HepG2 (cell line): ENCODE measurements at regions not wholly inside any gene's neighbourhood (a gene's known extent, or its start where the extent isn't known, plus 50 kb on each side); places are given as distances from the start of the nearest gene placed in this dataset.
A peak's percentile ranks its signal among the peaks of the same experiment; 100 is the strongest.

ENCODE experiments used
- AFF4 ChIP-seq: sonication (generic); formaldehyde crosslinking; IDR thresholded peaks from 2 replicates; pipeline ENCODE4 v1.4.0; 2020; ENCODE audit warnings: missing genetic modification reagents
- ELK4 ChIP-seq: sonication (generic); formaldehyde crosslinking; IDR thresholded peaks from 2 replicates; pipeline ENCODE4 v1.9.0; 2021; ENCODE audit warnings: missing genetic modification reagents, borderline replicate concordance
- FOXO4 ChIP-seq: sonication (generic); formaldehyde crosslinking; conservative IDR thresholded peaks from 2 replicates; pipeline ENCODE4 v1.8.1; 2023; ENCODE audit warnings: missing genetic modification reagents
- GRHL1 ChIP-seq: sonication (generic); formaldehyde crosslinking; conservative IDR thresholded peaks from 2 replicates; pipeline ENCODE4 v1.8.0; 2022; ENCODE audit warnings: missing genetic modification reagents
- MIXL1 ChIP-seq: IDR thresholded peaks from 2 replicates; pipeline ENCODE4 v1.6.1; 2016
- RNF2 ChIP-seq: fragments of 450-650 bp; conservative IDR thresholded peaks from 2 replicates; pipeline ENCODE4 v1.6.1; 2016; ENCODE audit warnings: low read depth
- SYNCRIP ChIP-seq: fragments of 200-400 bp; formaldehyde crosslinking; IDR thresholded peaks from 2 replicates; pipeline ENCODE4 v1.6.1; 2018; ENCODE audit warnings: mild to moderate bottlenecking, low read depth, low read length; ENCODE audit not compliant: insufficient read depth
- ZFP36L2 ChIP-seq: sonication (generic); formaldehyde crosslinking; IDR thresholded peaks from 2 replicates; pipeline ENCODE4 v1.4.0; 2020; ENCODE audit warnings: missing genetic modification reagents
- ZNF180 ChIP-seq: sonication (generic); formaldehyde crosslinking; IDR thresholded peaks from 2 replicates; pipeline ENCODE4 v1.4.0; 2020; ENCODE audit warnings: low read depth, missing genetic modification reagents, borderline replicate concordance
- ZNF280B ChIP-seq: sonication (generic); formaldehyde crosslinking; IDR thresholded peaks from 2 replicates; pipeline ENCODE4 v1.5.0; 2020; ENCODE audit warnings: missing genetic modification reagents, mild to moderate bottlenecking, borderline replicate concordance
- ZNF3 ChIP-seq: IDR thresholded peaks from 2 replicates; pipeline ENCODE4 v1.7.0; 2017; ENCODE audit warnings: inconsistent platforms
- ZNF552 ChIP-seq: sonication (generic); formaldehyde crosslinking; IDR thresholded peaks from 2 replicates; pipeline ENCODE4 v1.9.0; 2022; ENCODE audit warnings: missing genetic modification reagents, mild to moderate bottlenecking, borderline replicate concordance
- ZNF772 ChIP-seq: sonication (generic); formaldehyde crosslinking; IDR thresholded peaks from 2 replicates; pipeline ENCODE4 v1.5.0; 2020; ENCODE audit warnings: mild to moderate bottlenecking, missing genetic modification reagents
- ZNF780A ChIP-seq: sonication (generic); formaldehyde crosslinking; IDR thresholded peaks from 2 replicates; pipeline ENCODE4 v1.8.0; 2022; ENCODE audit warnings: mild to moderate bottlenecking, missing genetic modification reagents, moderate library complexity
- TF ChIP-seq, protein P1 (sequence below): sonication (generic); formaldehyde crosslinking; IDR thresholded peaks from 2 replicates; pipeline ENCODE4 v1.4.0; 2020; ENCODE audit warnings: missing genetic modification reagents, borderline replicate concordance

DNA sequence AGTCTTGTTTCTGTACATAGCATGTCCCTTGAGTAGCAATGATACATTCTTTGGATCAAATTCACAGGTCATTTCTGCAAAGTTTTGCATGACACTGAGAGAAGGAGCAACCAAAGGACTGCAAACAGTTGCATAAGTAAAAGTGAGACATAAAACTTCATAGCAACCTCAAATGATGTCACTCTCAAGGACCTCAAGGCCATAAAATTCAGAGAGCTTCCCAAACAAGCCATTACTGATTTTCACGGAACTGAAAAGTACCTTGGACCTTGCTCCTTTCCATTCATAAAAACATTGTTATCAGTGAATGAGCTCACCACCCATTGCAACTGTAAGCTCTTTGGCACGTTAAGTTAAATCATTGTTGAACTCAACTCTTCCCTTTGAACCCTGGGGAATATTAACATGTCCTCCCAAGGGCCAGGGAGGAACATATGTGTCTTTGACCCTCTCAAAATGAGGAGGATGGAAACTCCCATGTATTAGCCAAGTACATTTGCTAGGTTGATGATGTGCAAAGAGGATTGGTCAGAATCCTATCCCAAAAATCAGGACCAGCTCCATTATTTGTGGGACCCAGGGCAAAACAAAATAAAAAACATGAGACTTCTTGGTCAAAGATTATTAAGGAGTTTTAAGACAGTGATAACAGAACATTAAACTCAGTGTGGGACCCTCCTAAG is 275.0 kb upstream of the DYNLRB2 start (continued):
- TF ChIP-seq FOXO4 (CRISPR knock-in tag) (no peak), ELK4 (no peak), ZNF3 (0 out of 2 replicates have a peak, but pooled peaks have one; percentile 17), ZFP36L2 (CRISPR knock-in tag) (no peak), AFF4 (CRISPR knock-in tag) (no peak), RNF2 (no peak), ZNF780A (no peak), SYNCRIP (no peak), ZNF552 (no peak), ZNF772 (CRISPR knock-in tag) (no peak), ZNF180 (CRISPR knock-in tag) (no peak), ZNF280B (CRISPR knock-in tag) (no peak), GRHL1 (no peak), MIXL1 (peak; percentile 98)
- TF ChIP-seq, protein P1, sequence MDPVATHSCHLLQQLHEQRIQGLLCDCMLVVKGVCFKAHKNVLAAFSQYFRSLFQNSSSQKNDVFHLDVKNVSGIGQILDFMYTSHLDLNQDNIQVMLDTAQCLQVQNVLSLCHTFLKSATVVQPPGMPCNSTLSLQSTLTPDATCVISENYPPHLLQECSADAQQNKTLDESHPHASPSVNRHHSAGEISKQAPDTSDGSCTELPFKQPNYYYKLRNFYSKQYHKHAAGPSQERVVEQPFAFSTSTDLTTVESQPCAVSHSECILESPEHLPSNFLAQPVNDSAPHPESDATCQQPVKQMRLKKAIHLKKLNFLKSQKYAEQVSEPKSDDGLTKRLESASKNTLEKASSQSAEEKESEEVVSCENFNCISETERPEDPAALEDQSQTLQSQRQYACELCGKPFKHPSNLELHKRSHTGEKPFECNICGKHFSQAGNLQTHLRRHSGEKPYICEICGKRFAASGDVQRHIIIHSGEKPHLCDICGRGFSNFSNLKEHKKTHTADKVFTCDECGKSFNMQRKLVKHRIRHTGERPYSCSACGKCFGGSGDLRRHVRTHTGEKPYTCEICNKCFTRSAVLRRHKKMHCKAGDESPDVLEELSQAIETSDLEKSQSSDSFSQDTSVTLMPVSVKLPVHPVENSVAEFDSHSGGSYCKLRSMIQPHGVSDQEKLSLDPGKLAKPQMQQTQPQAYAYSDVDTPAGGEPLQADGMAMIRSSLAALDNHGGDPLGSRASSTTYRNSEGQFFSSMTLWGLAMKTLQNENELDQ (CRISPR knock-in tag), result 0 out of 2 replicates have a peak, but pooled peaks have one; percentile 79
